ENCODE measurements at regions not wholly inside any gene's neighbourhood (a gene's known extent, or its start where the extent isn't known, plus 50 kb on each side); places are given as distances from the start of the nearest gene placed in this dataset.
"Not testable (repeated sequence)": the region's sequence is repeated elsewhere in the genome, so short reads cannot be mapped to it uniquely, and the experiment has no call there.

DNA sequence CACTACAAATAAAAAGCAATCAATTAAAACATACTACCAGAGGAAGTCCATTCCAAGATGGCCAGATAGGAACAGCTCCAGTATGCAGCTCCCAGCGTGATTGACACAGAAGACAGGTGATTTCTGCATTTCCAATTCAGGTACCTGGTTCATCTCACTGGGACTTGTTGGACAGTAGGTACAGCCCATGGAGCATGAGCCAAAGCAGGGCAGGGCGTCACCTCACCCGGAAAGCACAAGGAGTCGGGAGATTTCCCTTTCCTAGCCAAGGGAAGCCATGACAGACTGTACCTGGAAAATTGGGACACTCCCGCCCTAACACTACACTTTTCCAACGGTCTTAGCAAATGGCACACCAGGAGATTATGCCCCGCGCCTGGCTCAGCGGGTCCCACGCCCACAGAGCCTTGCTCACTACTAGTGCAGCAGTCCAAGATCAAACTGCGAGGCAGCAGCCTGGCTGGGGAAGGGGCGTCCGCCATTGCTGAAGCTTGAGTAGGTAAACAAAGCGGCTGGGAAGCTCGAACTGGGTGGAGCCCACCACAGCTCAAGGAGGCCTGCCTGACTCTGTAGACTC lies 106.0 kb downstream of the BUD13 start:
- not testable (repeated sequence) for DNase-seq

DNA sequence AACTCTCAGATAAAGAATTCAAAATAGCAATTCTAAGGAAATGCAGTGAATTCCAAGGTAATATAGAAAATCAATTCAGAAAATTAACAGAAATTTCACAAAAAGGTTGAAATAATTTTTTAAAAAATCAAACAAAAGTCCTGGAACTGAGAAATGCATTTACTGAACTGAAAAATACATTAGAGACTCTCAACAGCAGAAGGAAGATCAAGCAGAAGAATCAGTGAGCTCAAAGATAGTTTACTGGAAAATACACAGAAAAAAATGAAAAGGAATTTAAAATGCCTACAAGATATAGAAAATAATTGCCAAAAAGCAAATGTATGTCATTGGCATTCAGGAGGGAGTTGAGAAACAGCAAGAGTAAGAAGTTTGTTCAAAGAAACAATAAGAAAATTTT lies 107.3 kb downstream of the BUD13 start:
- no peak for DNase-seq

DNA sequence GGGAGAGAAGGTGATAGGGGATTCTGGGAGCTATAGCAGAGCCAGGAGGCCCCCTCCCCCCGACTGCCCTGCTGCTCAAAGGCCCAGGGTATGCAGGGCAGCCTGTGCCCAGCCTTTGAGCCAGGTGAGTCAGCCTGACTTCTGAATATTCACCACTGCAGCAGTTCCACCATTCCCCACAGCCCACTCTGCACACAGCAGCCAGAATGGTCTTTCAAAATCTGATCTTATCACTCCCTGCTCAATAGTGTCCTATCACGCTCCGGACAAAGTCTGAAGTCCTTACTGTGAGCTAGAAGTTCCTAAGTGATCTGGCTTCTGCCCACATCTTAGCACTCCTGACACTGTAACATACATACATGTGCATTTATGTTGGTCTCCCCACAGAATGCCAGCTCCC lies 111.7 kb downstream of the BUD13 start:
- DNase-seq = no peak

DNA sequence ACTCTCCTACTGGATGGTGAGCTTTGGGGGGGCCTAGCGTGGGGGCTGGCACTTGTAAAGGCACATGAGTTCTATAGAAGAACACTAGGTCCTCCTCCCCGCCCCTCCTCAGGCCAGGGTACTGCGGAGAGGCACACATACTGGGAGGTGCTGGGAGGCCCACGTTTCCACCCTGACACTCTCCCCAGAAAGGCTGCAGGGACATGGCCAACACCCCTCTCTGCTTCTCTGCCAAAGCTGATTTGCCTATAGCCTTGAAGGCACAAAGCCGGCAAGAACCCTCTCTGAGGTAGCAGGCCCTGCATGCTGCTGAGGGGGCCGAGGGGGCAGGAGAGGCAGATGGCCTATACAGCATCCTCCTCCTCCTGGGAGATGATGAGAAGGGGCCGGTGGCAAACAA lies 112.8 kb downstream of the BUD13 start:
- DNase-seq = no peak

DNA sequence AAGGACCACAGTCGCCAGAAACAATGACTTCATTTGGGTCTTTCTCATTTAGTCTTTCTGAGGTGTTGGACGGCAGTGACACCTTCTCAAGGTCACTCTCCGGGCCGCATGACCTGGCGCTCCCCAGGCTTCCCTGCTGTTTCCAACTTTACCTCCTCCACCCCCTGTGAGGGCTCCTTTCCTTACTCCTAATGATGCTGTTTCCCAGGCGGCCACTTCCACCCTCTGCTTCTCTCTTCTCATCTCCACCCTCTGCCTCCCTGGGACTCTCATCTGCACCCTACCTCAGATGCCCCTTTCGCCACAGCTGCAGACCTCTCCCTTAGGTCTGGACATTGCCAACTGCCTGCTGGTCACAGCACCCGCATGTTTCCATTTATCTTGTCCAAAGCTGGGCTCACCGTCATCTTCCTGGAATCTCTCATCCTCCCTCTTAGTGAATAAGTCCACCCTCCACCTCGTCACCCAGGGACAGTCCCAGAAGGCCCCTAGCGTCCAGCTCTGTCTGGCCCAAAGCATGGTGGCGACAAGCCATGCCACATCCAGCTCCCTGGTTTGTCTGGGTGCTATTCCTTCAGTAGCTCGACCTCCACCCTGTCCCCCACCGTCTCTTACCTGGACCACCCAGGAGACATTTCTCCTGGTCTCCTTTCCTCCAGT lies 113.8 kb downstream of the BUD13 start:
- peak; percentile 22 for DNase-seq

DNA sequence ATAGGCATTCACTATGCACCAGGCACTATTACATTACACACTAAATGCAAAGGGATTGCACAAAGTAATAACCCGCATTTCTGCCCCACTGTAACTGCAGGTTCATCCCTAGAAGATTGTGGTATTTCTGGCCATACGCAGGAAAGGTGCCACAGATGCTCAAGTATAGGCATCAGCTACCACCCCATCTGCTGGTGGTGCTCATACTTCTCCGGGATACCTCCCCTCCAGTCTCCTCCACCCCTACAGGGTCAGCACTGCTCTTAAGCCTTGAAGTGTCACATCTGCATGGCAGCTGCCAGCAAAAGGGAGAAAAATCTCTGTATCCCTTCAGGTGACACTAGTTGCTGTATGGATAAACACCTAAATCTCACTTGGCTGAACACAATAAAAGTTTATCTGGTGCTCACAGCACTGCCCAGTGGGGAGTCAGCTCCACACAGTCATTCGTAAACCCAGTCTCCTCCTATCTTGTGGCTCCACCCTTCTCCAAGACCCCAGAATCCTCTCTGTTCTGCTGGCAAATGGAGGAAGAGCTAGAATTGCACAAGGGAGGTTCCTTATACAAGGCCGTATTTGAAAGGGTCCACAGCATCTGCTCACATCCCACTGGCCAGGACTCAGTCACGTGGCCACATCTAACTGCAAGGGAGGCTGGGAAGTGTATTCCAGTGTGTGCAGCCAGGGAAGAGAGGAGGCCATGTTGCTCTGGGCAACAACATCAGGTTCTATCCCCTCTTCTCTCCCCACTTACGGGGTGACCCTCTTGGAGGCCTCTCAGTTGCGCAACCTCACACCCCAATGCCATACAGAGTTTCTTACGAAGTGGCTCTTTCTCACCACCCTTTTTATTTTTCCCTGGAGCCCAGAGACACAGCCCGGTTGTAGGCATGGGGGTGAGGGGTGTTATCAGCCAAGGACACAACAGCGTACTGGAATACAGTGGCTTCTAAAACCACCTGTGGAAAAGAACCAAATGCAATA lies 114.7 kb downstream of the BUD13 start:
- DNase-seq = peak; percentile 43

DNA sequence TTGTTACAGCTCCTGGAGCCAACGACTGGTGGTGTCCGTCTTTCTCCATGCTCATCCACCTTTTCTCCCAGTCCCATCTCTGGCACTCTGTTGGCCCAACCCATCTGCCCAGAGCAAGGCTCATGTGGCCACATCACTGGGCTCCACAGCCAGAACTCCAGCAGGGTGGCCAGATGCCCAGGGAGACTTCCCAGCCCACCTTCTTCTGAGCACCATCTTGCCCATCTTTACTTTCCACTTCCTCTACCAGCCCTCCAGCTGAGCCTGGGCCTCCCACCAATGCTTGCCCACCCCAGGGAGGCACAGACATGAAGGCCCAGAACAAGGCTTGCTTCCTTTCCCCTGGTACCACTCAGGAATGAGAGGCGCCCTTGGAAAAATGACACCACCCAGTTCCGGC lies 116.8 kb downstream of the BUD13 start:
- peak; percentile 22 for DNase-seq

DNA sequence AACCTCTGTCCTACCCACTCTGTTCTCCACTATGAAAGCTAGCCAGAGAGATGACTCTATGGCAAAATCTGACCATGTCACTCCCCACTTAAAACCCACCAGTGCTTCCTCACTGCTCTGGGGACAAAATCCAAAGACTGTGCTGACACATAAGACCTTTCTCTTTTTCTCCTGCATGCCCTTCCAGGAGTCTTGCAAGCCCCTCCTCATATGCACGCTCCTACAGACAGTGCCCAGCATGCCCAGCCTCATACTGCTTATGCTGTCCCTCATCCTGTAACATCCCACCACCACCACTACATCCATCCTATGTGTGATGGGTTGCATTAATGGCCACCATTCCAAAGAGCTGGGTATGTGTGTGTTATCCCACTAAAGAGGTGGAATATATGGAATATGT lies 118.3 kb downstream of the BUD13 start:
- DNase-seq = peak; percentile 10

DNA sequence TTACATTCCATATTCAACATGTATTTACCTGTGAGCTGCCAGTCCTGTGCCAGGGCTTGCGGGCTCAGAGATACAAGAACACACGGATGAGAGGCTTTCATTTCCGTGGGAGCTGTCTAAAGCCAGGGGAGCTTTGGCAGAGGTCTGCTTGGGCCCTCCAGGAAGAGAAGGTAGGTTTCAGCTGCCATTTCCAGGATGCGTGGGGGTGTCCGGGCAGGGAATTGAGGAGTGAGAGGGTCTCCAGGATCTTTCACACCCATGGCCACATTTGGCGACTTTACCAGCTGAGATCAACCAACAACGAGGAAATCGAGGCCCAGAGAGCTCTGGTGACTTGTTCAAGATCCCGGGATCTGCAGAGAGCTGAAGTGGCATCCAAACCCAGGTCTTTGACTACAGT lies 119.6 kb downstream of the BUD13 start:
- DNase-seq = peak; percentile 41

DNA sequence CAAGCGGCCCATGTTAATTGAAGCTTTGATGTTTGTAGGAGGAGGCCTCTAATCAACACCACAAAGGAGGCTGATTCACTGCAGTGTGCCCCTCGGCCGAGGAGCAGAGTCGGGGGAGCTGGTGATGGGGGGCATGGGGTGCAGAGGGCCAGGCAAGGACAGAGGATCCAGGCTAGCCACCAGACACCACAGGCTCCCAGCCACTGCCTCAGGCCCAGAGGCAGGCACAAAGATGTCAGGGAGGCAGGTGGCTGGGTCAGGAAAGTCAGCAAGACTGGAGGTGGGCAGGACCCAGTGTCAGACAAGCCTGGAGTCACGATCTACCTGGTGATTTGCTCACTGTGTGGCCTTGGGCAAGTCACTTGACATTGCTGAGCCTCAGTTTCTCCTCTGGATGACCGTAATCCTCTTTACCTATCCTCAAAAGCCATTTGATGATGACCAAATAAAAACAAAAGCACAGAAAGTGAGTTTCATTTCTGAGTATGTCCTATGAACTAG lies 121.0 kb downstream of the BUD13 start:
- DNase-seq = peak; percentile 42

DNA sequence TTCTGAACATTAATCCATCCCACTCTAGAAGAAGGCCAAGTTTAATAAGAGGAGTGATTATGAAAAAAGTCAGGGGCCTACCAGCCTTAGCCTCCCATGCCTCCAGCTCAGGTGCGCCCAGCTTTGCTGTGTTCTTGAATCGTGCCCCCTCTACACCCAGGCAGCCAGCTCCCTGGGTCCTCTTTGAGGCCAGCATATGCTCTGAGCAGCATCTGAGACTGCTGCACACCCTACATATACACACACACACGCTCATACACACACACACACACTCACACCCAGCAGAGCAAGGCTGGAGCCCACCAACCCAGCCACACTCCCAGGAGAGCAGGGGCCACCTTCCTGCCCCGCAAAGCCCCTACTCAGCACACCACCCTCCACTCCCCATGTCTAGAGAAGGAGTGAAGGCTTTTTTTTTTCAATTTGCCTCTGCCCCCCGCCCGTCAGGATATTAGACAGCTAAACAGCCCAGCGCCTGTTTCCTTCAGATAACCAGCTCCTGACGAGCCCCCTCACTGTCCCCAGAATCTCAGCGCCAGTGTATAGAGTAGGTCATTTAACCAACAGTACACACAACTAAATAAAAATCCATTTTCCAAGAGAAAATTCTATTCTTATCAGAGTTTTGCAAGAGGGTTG lies 121.6 kb downstream of the BUD13 start:
- DNase-seq = peak; percentile 39

DNA sequence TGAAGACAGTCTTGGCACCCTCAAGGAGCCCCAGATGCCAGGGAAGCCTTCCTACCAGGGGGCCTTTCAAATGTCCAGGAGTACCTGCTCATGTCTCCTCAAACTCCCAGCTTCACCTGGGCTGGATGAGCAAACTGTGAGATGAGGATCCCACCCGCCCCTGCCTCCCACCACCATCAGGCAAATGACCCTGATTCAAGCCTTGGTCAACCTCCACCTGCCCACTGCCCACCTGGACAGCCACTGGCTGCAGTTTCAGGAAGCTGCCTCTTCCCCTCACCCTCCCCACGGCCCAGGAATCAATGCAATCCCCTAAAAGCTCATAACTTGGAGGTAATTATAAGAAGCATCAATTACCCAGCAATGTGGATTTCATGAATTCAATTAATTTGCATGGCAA lies 122.7 kb downstream of the BUD13 start:
- DNase-seq = peak; percentile 23

DNA sequence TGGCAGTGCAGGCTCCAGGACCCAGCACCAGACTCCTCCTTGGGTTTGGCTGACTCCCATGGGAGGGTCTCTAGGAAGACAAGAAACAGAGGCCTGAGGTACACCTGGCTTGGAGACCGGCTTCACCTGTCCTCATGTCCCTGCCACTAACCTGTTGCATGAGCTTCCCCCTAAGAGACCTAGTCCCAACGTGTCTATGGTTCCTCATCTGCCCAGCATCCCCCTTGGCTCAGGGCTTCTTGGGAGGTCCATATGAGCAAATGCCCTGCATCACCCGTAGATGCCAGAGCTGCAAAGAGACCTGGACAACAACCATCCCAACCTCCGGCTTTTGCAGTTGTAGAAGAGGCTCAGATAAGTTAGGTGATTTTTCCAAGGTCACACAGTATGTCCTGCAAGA lies 123.5 kb downstream of the BUD13 start:
- DNase-seq = no peak

DNA sequence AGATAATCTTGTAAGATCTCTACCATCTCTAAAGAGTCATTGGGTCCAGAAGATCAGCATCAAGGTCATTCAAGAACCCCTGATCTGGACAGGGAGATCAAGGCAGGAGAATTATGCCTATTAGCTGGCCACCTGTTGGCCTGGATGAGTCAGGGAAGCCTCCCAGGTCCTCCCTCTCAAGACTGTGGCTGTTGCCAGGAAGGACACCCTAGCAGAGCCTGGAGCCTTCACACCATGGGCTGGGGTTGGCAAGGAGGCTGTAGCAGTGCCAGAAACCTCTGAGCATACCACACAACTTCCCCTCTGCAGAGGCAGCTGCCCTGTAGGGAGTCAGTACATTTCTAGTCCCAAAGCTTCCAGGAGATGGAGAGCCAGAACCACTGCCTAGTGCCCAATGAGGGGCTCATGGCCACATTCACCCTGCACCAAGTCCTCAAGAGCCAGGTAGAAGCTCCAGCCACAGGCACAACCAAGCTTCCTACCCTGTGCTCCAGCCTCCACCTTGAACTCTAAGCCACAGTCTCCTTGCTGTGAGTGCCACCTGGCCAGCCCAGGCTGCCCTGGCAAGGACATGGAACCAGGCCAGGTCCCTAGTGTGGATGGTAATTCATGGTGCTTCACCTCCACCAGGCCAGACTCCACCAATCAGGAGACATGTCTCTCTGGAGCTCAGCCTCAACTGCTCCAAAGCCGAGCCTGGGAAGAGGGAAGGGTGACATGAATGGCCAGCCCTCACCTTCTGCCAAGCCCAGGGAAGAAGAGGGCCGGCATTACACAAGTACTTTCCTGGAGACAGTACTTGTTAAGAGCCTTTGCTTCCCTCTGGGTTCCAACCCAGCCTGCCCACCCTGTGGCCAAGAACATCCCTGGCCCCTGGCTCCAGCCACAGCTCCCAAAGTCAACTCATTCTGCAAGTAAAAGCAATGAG lies 124.3 kb downstream of the BUD13 start:
- peak; percentile 40 for DNase-seq

DNA sequence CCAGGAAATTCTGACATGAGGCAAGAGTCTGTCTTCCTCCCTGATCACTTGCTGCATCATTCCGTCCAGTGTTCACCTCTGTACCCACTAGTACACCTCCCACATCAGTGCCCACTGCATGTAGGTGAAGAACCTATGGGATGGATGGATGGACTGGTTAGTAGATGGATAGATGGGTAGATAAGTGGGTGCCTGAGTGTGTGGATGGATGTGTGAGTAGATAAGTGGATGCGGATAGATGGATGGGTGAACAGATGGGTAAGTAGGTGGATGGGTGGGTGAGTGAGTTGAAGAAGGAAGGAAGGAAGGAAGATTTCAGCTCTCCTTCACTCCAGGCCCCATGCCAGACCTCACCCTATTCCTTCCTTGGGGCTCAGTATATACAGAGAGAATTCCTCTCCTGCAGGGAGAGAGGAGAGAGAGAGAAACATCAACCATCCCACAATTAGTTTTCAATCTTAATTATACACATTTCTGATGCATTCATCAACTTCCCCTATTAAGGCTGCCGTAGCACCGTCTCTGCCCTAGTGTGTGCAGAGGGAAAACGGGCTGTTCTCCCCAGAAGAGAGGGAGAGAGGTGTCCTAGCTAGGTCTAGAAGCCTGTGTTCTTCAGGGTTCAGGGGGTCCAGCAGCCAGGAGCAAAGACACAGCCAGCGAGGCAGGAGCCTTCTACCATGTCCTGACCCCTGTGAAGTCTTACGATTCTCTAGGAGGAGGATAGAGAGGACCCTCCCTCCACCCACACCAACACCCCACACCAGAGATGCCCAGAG lies 125.3 kb downstream of the BUD13 start:
- DNase-seq = peak; percentile 24

DNA sequence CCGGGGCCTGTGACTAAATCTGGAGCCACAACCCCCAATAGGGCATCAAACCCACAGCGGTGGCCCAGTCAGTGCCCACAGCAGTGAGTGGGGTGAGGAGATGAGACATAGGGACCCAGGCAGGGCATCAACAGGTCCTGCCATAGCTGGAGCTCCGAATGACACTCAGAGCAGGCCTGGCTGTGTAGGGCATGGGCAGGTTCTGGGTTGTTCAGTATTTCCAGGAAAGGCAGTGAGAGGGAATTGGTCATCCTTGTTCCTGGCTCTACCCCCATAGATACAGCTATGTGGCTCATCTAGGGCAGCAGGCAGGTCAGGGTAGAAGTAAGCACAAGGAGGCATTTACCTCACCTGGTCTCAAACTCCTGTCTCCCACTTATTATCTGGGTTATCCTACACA lies 126.6 kb downstream of the BUD13 start:
- peak; percentile 26 for DNase-seq

DNA sequence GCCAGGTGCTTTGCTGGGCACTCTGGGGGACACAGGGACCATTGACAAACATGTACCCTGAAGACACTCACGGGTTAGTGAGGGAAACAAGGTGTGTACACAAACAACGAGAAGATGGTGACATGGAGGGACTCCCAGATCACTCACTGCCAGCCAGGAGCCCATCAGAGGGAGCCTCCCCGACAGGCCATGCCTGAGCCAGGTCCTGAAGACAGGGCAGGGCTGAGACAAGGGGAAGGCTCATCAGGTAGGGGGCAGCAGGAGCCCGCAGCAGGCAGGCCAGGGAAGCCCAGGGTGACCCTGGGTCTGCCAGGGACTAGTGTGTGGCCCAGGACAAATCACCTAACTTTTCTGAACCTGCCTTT lies 127.9 kb downstream of the BUD13 start:
- DNase-seq = peak; percentile 59

DNA sequence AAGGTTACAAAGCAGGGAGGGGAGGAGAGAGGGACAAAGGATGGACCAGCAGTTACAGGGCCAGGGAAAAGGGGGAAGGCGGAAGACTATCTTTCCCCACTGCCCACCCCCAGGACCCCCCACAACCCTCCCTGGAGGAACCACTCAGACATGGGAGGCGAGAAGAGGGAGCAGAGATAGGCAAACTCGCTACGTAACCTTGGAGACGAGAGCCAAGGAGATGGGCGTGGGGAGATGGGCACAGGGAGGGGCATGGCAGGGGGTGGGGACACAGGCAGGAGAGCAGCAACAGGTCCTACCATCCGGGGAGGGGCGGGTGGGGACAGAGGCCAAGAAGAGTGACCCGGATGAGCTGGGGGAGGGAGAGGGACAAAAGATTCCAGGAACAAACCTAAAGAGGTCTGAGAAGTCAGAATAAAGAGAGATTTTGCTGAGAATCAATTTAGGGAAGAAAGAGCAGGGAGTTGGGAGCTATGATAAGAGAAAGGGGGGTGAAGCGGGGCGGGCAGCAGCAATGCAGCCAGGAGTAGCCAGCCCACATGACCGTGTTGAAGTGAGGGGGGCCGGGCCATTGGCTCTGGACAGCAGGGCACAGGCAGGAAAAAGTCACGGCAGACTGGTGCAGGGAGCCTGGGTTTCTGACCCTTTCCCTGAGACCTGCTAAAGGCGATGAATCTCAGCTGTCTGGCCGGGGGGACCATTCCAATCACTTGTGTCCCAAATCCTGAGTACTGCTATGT lies 128.4 kb downstream of the BUD13 start:
- DNase-seq = peak; percentile 48

DNA sequence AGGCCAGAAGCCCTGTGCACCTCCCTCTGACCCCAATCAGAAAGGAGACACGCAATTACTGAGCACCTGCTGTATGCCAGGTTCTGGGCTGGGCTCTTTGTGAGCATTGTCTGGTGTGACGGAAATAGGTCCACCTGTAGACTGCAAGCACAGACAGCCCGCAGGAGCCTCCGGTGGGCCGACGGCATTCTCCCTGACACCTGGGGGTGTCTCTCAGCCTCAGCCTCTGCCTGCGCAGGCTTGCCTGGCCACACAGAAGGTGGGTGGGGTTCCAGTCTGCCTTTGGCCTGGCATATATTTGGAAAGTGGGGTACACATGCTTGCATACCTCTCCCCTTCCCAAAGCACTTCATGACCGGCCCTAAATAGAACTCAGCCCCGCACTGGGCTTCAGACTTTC lies 129.3 kb downstream of the BUD13 start:
- peak; percentile 45 for DNase-seq

DNA sequence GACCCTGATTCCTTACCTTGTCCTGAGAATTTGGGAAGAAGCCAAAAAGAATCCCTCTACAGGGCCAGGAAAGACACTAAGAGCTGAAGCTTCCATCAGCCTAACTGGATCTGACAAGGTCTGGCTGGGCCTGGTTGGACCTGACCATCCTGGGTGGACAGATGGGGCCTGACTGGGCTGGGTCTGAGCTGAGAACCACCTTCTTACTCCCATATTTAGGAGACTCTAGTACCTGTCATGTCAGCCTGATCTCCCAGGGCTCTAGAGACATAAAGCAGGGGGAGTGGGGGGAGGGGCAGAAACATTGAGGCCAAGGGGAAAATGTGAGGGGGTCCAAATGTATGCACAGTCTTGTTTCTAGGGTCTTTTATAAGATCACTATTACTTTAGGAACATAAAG lies 129.9 kb downstream of the BUD13 start:
- DNase-seq = peak; percentile 24

DNA sequence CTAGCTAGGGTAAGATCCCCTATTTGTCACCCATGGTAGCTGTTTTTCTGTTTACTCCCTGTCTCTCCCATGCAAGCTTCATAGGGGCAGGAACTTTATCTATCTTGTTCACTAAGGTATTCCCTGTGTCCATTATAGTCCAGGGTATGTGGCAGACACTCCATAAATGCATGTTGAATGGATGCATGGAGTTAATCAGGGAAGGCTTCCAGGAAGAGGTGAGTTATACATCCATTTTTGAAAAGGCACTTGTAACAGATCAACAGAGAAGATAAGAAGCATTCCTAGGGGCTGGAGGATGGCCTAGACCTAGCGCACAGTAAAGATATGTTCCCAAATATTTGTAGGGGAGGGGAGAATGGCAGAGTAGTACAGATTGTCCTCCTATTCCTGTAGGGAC lies 130.3 kb downstream of the BUD13 start:
- DNase-seq = no peak
